ENCODE measurements at regions not wholly inside any gene's neighbourhood (a gene's known extent, or its start where the extent isn't known, plus 50 kb on each side); places are given as distances from the start of the nearest gene placed in this dataset.

GRCh38 chr2:114063346-114063745 lies 173.5 kb downstream of the ACTR3 start:
- TF ChIP-seq CTCF (IDR thresholded peaks at IDR 0.05; ENCODE audit: low read length) = no peak
- TF ChIP-seq EZH2 (IDR thresholded peaks at IDR 0.05; ENCODE audit: borderline replicate concordance, low read length) = no peak

Measured in OCI-LY1 (cell line).